ENCODE measurements at regions not wholly inside any gene's neighbourhood (a gene's known extent, or its start where the extent isn't known, plus 50 kb on each side); places are given as distances from the start of the nearest gene placed in this dataset.

DNA sequence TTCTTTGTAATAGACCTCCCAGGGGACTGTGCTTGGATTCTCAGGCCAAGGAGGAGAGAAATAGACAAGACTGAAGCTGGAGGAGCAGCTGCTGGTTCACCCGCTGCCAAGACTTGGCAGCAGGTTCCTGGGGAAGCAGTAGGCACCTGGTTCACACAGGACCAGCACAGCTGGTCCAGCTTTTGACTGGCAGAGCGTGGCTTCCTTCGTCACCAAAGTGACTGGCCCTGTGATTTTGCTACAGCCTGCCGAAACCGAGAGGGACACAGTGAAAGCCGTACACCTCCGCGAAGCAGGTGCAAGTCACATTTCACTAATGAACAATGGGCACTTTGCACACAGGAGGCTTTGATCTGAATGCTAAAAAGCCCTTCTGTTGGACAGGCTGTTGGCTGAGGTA lies 199.0 kb downstream of the RNF144B start:
- DNase-seq (ENCODE audit: extremely low read depth in 1 of 4, low spot score in 3 of 4) (no peak), ATAC-seq (no peak), FAIRE-seq (no peak)
- POLR2A ChIA-PET, result no interaction called here
- Histone ChIP-seq H3K4me2 (ENCODE audit: insufficient read depth, low read length) (no peak overlapping the region), H3K9me1 (ENCODE audit: control insufficient read depth, insufficient read depth, low read length) (no peaks in the 10 kb centered on the region), H3K4me1 (replicated peaks in 1 of 2; ENCODE audit: control insufficient read depth in 2 of 2, insufficient read depth in 2 of 2, low read length in 2 of 2) (peaks cover 0 to 7% of the 10 kb centered on the region in 2 experiments; a peak in 2 of 5 replicates), H2AFZ (ENCODE audit: low read depth, low read length) (0 out of 2 replicates have a peak overlapping the region, but pooled peaks have one; percentile 11), H3K79me2 (ENCODE audit: control insufficient read depth, insufficient read depth, low read length) (no peaks in the 10 kb centered on the region), H3K4me3 (no peak overlapping the region), H3K27me3 (ENCODE audit: control insufficient read depth in 2 of 2, insufficient read depth in 2 of 2, low read length in 2 of 2) (no peaks in the 10 kb centered on the region), H3K36me3 (ENCODE audit: control insufficient read depth, insufficient read depth, low read length) (no peaks in the 10 kb centered on the region), H3K27ac (ENCODE audit: extremely low read depth, low read depth, low read length) (no peak overlapping the region), H3K9me3 (replicated peaks; ENCODE audit: control insufficient read depth, insufficient read depth, low read depth, low read length) (no peaks in the 10 kb centered on the region), H3K9ac (ENCODE audit: insufficient read depth in 1 of 2, low read depth in 2 of 2, low read length in 2 of 2) (no peak overlapping the region), H4K20me1 (replicated peaks; ENCODE audit: control insufficient read depth, insufficient read depth, low read length) (no peaks in the 10 kb centered on the region)
- WGBS (ENCODE audit: insufficient coverage, low coverage, missing lambda C conversion rate), result 21% methylated on average over 8 of the region's 8 CpGs
- CTCF ChIA-PET (ENCODE audit: low intra/inter-chr PET ratio), result no interaction called here
- TF ChIP-seq PCBP1 (IDR thresholded peaks at IDR 0.05; ENCODE audit: low read depth, low read length, poor library complexity, severe bottlenecking) (no peak), CTBP1 (IDR thresholded peaks at IDR 0.05; ENCODE audit: borderline replicate concordance) (no peak), ZNF77 (CRISPR knock-in tag; IDR thresholded peaks at IDR 0.05) (no peak), XRCC3 (IDR thresholded peaks at IDR 0.05) (no peak), POU5F1 (IDR thresholded peaks at IDR 0.05; ENCODE audit: borderline replicate concordance, low read depth, low read length, partially characterized antibody) (no peak), SETDB1 (IDR thresholded peaks at IDR 0.05; ENCODE audit: low read length) (no peak), ZNF551 (CRISPR knock-in tag; IDR thresholded peaks at IDR 0.05) (no peak)
- TF ChIP-seq, protein P1, sequence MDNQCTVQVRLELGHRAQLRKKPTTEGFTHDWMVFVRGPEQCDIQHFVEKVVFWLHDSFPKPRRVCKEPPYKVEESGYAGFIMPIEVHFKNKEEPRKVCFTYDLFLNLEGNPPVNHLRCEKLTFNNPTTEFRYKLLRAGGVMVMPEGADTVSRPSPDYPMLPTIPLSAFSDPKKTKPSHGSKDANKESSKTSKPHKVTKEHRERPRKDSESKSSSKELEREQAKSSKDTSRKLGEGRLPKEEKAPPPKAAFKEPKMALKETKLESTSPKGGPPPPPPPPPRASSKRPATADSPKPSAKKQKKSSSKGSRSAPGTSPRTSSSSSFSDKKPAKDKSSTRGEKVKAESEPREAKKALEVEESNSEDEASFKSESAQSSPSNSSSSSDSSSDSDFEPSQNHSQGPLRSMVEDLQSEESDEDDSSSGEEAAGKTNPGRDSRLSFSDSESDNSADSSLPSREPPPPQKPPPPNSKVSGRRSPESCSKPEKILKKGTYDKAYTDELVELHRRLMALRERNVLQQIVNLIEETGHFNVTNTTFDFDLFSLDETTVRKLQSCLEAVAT (IDR thresholded peaks at IDR 0.05), result no peak
- TF ChIP-seq, protein P2, sequence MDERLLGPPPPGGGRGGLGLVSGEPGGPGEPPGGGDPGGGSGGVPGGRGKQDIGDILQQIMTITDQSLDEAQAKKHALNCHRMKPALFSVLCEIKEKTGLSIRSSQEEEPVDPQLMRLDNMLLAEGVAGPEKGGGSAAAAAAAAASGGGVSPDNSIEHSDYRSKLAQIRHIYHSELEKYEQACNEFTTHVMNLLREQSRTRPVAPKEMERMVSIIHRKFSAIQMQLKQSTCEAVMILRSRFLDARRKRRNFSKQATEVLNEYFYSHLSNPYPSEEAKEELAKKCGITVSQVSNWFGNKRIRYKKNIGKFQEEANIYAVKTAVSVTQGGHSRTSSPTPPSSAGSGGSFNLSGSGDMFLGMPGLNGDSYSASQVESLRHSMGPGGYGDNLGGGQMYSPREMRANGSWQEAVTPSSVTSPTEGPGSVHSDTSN (CRISPR knock-in tag; IDR thresholded peaks at IDR 0.05; ENCODE audit: low read depth), result no peak
- TF ChIP-seq, protein P2 (tag; conservative IDR thresholded peaks at IDR 0.05; ENCODE audit: low read depth), result no peak
- intact Hi-C loops (cut with micrococcal nuclease) (no loop called here), in situ Hi-C loops (cut with MboI) (loop anchor here (10.0 to 25.0 kb wide), 2 partner anchors 1276 to 1469 kb away; no protein-coding TSS in a partner anchor)
- no TSS peak for BruUV-seq (replicated peaks)
